Calu3 (cell line): ENCODE measurements at regions not wholly inside any gene's neighbourhood (a gene's known extent, or its start where the extent isn't known, plus 50 kb on each side); places are given as distances from the start of the nearest gene placed in this dataset.

Source experiments
- BruUV-seq: library from RNA; stranded (reverse); fragments of 400-500 nt; replicated peaks from 2 replicates; lab custom pipeline; 2021; lab: Mats Ljungman, UMichigan
- CTCF ChIA-PET: fragments of 300-600 bp; sonication (Branson Sonifier 250); formaldehyde crosslinking; loops from one replicate; lab custom pipeline; 2022; ENCODE audit warnings: antibody characterized with exemption; lab: Charles Lee
- DNase-seq: peaks from one replicate; pipeline ENCODE4 v3.0.0; 2022
- H3K27ac Mint-ChIP-seq: one replicate; pipeline ENCODE4 v1.8.0; 2022; ENCODE audit warnings: mixed read lengths; ENCODE audit not compliant: unreplicated experiment
- H3K27me3 Mint-ChIP-seq: one replicate; pipeline ENCODE4 v1.8.0; 2022; ENCODE audit warnings: mixed read lengths; ENCODE audit not compliant: unreplicated experiment
- H3K36me3 Mint-ChIP-seq: one replicate; pipeline ENCODE4 v1.8.0; 2022; ENCODE audit warnings: mild to moderate bottlenecking, moderate library complexity, mixed read lengths; ENCODE audit not compliant: insufficient read depth, unreplicated experiment
- H3K4me1 Mint-ChIP-seq: one replicate; pipeline ENCODE4 v1.8.0; 2022; ENCODE audit warnings: mild to moderate bottlenecking, low read depth, mixed read lengths; ENCODE audit not compliant: unreplicated experiment
- H3K4me3 Mint-ChIP-seq: one replicate; pipeline ENCODE4 v1.8.0; 2022; ENCODE audit warnings: mild to moderate bottlenecking, low read depth, moderate library complexity, mixed read lengths; ENCODE audit not compliant: unreplicated experiment
- H3K9me3 Mint-ChIP-seq: one replicate; pipeline ENCODE4 v1.8.0; 2022; ENCODE audit warnings: low read depth, mixed read lengths; ENCODE audit not compliant: unreplicated experiment
- CTCF ChIP-seq: fragments of 200-600 bp; IDR thresholded peaks from one replicate; pipeline ENCODE4 v1.8.0; 2022; ENCODE audit warnings: antibody characterized with exemption; ENCODE audit not compliant: unreplicated experiment
- intact Hi-C: fragments of 100-400 bp; cut with micrococcal nuclease; formaldehyde crosslinking; loops from one replicate; pipeline ENCODE4 v1.10.0; 2022; ENCODE audit not compliant: unreplicated experiment

GRCh38 chr4:24637173-24637572 lies 52.8 kb upstream of the DHX15 start:
- peaks cover 5% of the 10 kb centered on the region for H3K4me1 Mint-ChIP-seq
- CTCF ChIA-PET = no interaction called here
- no peaks in the 10 kb centered on the region for H3K9me3 Mint-ChIP-seq
- H3K4me3 Mint-ChIP-seq = no peak overlapping the region
- H3K36me3 Mint-ChIP-seq = no peaks in the 10 kb centered on the region
- BruUV-seq = no TSS peak
- intact Hi-C loops = no loop called here
- no peak overlapping the region for H3K27ac Mint-ChIP-seq
- H3K27me3 Mint-ChIP-seq = no peaks in the 10 kb centered on the region
- no peak for DNase-seq
- no peak for TF ChIP-seq CTCF

- Mint-ChIP-seq H3K4me1 (peaks cover 10% of the 10 kb centered on the region), H3K27me3 (no peaks in the 10 kb centered on the region), H3K4me3 (no peak overlapping the region), H3K36me3 (peaks cover 6% of the 10 kb centered on the region), H3K27ac (no peak overlapping the region), H3K9me3 (no peaks in the 10 kb centered on the region)
- no peak for DNase-seq
- no TSS peak for BruUV-seq
- no peak for TF ChIP-seq CTCF
- intact Hi-C loops = no loop called here
- CTCF ChIA-PET = no interaction called here
Measured at GRCh38 chr4:24638396-24638875, 54.1 kb upstream of the DHX15 start.

- Mint-ChIP-seq H3K4me3 (no peak overlapping the region), H3K27ac (no peak overlapping the region), H3K9me3 (no peaks in the 10 kb centered on the region), H3K27me3 (no peaks in the 10 kb centered on the region), H3K4me1 (peaks cover 20% of the 10 kb centered on the region), H3K36me3 (peaks cover 6% of the 10 kb centered on the region)
- CTCF ChIA-PET = no interaction called here
- TF ChIP-seq CTCF = no peak
- intact Hi-C loops = no loop called here
- BruUV-seq = no TSS peak
- DNase-seq = no peak
Measured at GRCh38 chr4:24639714-24640113, 55.4 kb upstream of the DHX15 start.

GRCh38 chr4:24640366-24640765 lies 56.0 kb upstream of the DHX15 start:
- Mint-ChIP-seq H3K27ac (no peak overlapping the region), H3K4me1 (peaks cover 26% of the 10 kb centered on the region), H3K4me3 (no peak overlapping the region), H3K27me3 (no peaks in the 10 kb centered on the region), H3K36me3 (peaks cover 6% of the 10 kb centered on the region), H3K9me3 (no peaks in the 10 kb centered on the region)
- intact Hi-C loops = no loop called here
- no peak for TF ChIP-seq CTCF
- BruUV-seq = no TSS peak
- CTCF ChIA-PET = no interaction called here
- DNase-seq = no peak
